RWPE1 (cell line): ENCODE measurements at regions not wholly inside any gene's neighbourhood (a gene's known extent, or its start where the extent isn't known, plus 50 kb on each side); places are given as distances from the start of the nearest gene placed in this dataset.

ENCODE experiments used
- CTCF ChIA-PET: fragments of 350-600 bp; sonication (Branson Sonifier 250); formaldehyde crosslinking; extraction: SDS; loops from one replicate; lab custom pipeline; 2021; lab: Yijun Ruan, JAX
- POLR2A ChIA-PET: fragments of 400-600 bp; formaldehyde crosslinking; extraction: SDS; loops from one replicate; lab custom pipeline; 2020; ENCODE audit warnings: antibody characterized with exemption; ENCODE audit not compliant: low non-redundant PET; lab: Yijun Ruan, JAX
- DNase-seq: peaks from one replicate; pipeline ENCODE4 v3.0.0; 2012; ENCODE audit warnings: low spot score
- H3K27ac ChIP-seq: fragments of 450-650 bp; 2 replicates; pipeline ENCODE4 v1.5.1; 2017
- CTCF ChIP-seq: fragments of 450-650 bp; conservative IDR thresholded peaks from 2 replicates; pipeline ENCODE4 v1.5.1; 2017; ENCODE audit warnings: low read depth, mild to moderate bottlenecking

- CTCF ChIA-PET, result no interaction called here
- no peak for DNase-seq
Measured at GRCh38 chr10:131019696-131020095, 291.8 kb downstream of the TCERG1L start.

GRCh38 chr10:131020775-131021174 is 290.7 kb downstream of the TCERG1L start:
- no peak for DNase-seq
- H3K27ac ChIP-seq, result no peak overlapping the region
- ChIA-PET POLR2A (no interaction called here), CTCF (no interaction called here)
- TF ChIP-seq CTCF, result no peak

More at GRCh38 chr10:131019696-131020095, 291.8 kb downstream of the TCERG1L start:
- POLR2A ChIA-PET, result no interaction called here
- TF ChIP-seq CTCF, result no peak
- no peak overlapping the region for H3K27ac ChIP-seq

- ChIA-PET CTCF (no interaction called here), POLR2A (no interaction called here)
- H3K27ac ChIP-seq, result no peak overlapping the region
- no peak for DNase-seq
- TF ChIP-seq CTCF, result no peak
Measured at GRCh38 chr10:131021246-131021895, 290.1 kb downstream of the TCERG1L start.

- H3K27ac ChIP-seq, result no peak overlapping the region
- TF ChIP-seq CTCF, result no peak
- no peak for DNase-seq
- ChIA-PET POLR2A (no interaction called here), CTCF (no interaction called here)
Measured at GRCh38 chr10:131021969-131022368, 289.6 kb downstream of the TCERG1L start.

- CTCF ChIA-PET, result no interaction called here
- H3K27ac ChIP-seq, result no peak overlapping the region
- no peak for DNase-seq
- POLR2A ChIA-PET, result no interaction called here
- TF ChIP-seq CTCF, result no peak
Measured at GRCh38 chr10:131022369-131022768, 289.2 kb downstream of the TCERG1L start.

- ChIA-PET POLR2A (no interaction called here), CTCF (no interaction called here)
- no peak for TF ChIP-seq CTCF
- DNase-seq, result no peak
- no peak overlapping the region for H3K27ac ChIP-seq
Measured at GRCh38 chr10:131022981-131023380, 288.5 kb downstream of the TCERG1L start.
